ENCODE measurements at regions not wholly inside any gene's neighbourhood (a gene's known extent, or its start where the extent isn't known, plus 50 kb on each side); places are given as distances from the start of the nearest gene placed in this dataset.

DNA sequence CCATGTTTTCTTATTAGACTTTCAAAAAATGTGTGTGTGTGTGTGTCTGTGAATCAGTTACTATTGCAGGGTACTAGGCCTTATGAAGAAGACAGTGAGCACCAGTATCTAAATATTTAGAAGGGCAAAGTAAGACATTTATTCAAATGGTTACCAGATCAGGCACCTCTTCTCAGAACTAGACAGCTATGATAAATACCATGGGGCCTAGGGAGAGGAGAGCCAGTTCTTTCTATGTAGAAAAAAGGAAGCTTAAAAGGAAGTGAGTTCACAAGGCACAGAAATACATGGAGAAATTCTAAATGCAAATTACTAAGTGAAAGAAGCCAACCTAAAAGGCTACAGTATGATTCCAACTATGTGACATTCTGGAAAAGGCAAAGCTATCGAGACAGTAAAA lies 261.3 kb downstream of the SOX11 start:
- no peak for DNase-seq (ENCODE audit: low read depth in 1 of 2, low spot score in 1 of 2)

DNA sequence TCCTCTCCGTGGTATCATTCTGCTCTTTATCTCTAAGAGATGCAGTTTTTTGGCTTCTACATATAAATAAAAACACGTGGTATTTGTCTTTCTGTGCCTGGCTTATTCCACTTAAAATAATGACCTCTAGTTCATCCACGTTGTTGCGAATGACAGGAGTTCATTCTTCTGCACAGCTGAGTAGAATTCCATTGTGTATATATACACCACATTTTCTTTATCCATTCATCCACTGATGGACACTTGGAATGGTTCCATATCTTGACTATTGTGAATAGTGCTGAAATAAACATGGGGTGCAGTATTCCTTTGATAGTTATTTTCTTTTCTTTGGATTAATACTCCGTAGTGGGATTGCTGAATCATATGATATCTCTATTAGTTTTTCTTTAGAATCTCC lies 262.3 kb downstream of the SOX11 start:
- DNase-seq (ENCODE audit: low read depth in 1 of 2, low spot score in 1 of 2) = no peak

GRCh38 chr2:5955921-5956320 lies 263.7 kb downstream of the SOX11 start:
- DNase-seq (ENCODE audit: low read depth in 1 of 2, low spot score in 1 of 2) = no peak

GRCh38 chr2:5959836-5960820 lies 267.9 kb downstream of the SOX11 start:
- DNase-seq (ENCODE audit: low read depth in 1 of 2, low spot score in 1 of 2) = no peak

DNA sequence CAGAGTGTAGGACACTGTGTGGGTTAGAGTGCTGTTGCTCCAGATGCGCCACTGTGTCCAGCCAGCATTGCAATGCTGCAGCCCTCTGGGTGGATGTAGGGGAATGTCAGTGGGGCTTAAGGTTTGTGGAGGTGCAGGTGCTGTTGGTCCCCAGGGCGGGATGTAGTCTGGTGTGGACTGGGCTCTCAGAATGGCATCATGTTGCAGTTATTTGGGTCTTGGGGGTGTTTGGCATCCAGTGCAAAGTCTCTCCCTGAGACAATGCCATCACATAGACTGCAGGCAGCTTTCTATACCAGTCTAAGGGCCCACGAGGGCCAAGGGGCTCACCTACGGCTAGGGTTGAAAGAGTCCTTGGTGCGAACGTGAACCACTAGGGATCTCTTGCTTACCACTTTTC lies 275.3 kb downstream of the SOX11 start:
- no peak for DNase-seq (ENCODE audit: low read depth in 1 of 2, low spot score in 1 of 2)

- no peak for DNase-seq (ENCODE audit: low read depth in 1 of 2, low spot score in 1 of 2)
Measured at GRCh38 chr2:5969303-5969702, 277.1 kb downstream of the SOX11 start.

DNA sequence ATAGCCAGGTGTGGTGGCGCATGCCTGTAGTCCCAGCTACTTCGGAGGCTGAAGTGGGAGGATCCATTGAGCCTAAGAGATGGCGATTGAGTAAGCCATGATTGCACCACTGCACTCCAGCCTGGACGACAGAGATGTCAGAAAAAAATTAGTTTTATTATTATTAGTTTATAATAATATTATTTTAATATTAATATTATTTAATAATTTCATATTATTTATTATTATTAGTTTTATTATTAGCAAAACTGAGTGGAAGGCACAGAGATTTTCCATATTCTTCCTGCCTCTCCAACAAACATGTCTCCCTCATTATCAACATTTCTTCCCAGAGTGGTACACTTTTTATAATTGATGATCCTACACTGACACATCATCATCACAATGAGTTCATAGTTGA lies 278.2 kb downstream of the SOX11 start:
- DNase-seq (ENCODE audit: low read depth in 1 of 2, low spot score in 1 of 2) = no peak

DNA sequence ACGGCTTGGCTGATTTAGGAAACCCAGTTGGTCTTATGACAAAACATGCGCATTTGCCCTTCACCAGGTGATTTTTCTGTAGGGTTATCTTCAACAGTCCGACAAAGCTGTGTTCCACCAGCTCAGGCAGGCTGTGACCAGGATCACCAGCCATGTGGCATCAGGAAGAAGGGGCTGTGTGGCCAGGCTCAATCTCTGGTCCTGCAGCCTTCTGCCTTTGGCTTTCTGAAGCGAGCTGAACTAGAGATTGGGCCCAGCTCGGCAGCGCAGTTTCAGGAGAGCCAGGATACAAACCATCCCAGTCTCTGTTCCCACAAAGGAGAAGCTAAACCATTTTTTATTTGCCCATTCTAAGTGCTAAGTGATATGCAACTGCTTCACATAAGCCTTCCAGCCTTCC lies 282.3 kb downstream of the SOX11 start:
- DNase-seq (ENCODE audit: low read depth in 1 of 2, low spot score in 1 of 2) = no peak

DNA sequence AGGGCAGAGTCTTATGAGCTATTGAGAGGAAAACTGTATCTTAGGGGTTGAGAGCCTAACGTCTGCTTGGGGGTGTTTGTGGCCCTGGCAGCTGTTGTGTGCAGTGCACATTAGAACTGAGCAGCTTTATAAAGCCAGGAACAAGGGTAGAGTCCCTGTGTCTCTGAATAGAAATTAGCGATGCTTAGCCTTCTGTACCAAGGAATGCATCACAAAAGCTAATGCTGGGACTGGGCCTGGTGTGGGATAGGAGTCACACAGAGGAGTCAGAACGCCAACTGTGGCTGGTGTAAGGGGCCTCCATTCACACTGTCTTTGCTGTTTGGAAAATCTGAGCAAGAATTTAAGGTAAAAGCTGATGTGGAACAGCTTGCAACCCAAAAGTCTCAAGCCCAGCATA lies 283.2 kb downstream of the SOX11 start:
- DNase-seq (ENCODE audit: low read depth in 1 of 2, low spot score in 1 of 2) = no peak

DNA sequence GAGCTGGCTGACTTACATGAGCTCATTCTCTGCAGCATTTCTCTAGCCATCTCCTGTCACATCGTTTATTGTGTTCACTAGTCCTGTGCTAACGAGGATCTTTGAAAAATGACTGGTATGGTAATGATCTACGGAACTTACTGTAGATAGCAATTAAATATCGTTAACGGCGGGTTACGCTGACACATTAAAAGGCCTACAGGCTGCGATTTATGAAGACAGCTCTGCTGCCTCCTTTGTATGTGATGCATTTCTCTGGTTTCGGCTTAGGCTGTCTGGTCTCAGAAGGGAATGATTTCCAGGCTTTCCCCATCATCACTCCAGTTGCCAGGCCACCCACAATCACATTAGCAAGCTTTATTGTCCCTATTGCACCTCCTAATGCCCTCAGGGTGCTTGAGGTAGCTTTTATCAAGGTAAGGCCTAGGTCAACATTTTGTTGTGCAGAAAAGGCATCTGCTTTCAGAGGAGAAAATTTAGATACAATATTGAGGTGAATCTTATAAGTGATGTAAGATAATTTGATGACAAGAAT lies 284.4 kb downstream of the SOX11 start:
- DNase-seq (ENCODE audit: low read depth in 1 of 2, low spot score in 1 of 2) = no peak

DNA sequence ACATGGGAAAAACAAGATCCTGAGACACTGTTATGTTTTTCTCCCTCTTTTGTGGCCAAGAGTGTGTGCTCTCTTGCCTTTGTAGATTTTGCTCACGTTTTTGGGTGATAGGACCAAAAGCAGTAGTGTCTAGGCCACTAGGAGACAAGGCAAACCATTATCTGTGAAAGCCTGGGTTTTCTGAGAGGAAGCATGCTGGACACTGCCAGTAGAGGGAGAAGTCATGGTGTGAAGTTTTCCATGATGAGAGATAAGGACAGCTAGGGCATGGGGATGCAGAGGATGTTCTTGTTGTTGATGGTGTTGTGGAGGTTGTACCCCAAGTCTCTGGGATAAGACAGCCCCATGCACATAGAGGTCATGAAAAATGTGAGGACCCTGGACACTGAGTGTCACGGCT lies 285.3 kb downstream of the SOX11 start:
- no peak for DNase-seq (ENCODE audit: low read depth in 1 of 2, low spot score in 1 of 2)

DNA sequence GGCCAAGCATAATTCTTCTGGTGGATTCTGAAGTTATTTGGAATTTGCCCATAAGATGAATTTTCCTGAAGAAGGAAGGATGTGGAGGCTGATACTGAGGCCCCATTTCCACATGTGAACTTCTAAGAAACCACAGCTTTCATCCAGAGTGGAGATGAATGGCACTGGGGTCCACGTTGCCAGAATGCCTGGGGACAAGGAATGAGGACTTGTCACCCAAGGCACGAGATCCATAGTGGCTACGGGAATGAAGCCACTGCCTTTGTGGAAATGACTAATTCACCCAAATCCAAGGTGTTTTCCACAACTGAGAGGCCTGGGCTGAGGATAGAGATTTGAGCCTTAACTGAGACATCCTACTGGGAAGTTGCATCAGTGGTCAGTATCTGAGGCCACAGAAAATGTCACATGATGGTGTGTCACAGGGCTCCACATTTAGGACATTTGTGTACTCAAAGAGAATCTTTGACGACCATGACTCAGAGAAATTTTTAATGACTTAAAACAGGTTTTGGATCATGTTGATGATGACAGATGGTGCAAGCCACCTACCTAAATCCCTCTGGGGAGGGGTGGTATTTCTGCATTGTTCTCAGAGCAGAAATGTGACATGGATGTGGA lies 286.1 kb downstream of the SOX11 start:
- no peak for DNase-seq (ENCODE audit: low read depth in 1 of 2, low spot score in 1 of 2)

- DNase-seq (ENCODE audit: low read depth in 1 of 2, low spot score in 1 of 2) = no peak
Measured at GRCh38 chr2:5980450-5981190, 288.4 kb downstream of the SOX11 start.

- no peak for DNase-seq (ENCODE audit: low read depth in 1 of 2, low spot score in 1 of 2)
Measured at GRCh38 chr2:5982193-5982902, 290.2 kb downstream of the SOX11 start.

DNA sequence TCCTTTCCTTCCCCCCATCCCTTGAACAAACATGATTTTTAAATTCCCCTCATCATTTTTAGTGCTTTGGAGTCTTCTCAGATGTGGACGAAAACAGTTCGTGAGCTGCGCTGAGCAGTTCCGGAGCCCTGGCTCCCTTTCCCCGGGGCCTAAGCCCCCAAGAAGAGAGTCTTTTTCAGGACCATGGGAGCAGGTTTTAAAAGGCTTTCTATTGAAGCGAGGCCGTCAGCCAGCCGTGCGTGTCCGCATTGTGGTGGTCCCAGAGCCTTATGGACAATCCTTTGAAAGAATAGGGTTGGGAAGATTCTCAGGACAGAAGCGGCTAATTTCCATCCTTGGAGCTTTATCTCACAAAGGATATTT lies 290.7 kb downstream of the SOX11 start:
- DNase-seq (ENCODE audit: low read depth in 1 of 2, low spot score in 1 of 2) = no peak

DNA sequence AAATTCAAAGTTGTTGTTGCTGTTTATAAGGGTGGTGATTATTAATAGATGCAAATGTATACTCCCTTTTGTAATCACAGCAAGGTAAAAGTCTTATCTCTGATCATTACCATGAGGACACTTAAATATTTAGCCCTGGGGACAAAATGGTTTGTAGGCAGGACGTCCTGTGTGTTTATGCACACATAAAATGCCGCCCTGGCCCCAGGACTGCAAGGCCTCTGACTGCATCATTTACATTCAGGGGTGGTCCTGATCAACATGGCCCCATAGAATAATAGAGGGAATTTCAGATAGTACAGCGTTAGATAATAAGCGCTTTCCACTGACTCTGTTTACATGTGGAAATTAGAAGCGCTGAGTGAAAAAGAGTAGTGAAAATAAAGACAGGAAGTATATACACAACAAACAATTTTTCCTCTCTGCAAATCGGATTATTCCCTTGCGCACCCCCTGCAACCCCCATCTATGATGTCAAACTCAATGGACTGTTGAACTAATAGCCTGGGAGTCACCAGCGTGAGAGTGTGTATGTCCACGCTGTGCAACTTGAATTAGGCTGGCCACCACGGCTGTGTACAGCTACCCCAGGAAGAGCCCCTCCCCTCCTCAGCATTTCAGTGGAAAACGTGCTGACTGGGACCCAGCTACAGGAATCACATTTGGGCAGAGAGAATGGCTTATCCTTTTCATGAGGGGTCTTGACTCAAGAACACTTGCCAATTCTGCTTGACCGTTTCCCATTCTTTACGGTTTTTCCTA lies 291.5 kb downstream of the SOX11 start:
- no peak for DNase-seq (ENCODE audit: low read depth in 1 of 2, low spot score in 1 of 2)

- no peak for DNase-seq (ENCODE audit: low read depth in 1 of 2, low spot score in 1 of 2)
Measured at GRCh38 chr2:5984273-5984655, 292.1 kb downstream of the SOX11 start.

DNA sequence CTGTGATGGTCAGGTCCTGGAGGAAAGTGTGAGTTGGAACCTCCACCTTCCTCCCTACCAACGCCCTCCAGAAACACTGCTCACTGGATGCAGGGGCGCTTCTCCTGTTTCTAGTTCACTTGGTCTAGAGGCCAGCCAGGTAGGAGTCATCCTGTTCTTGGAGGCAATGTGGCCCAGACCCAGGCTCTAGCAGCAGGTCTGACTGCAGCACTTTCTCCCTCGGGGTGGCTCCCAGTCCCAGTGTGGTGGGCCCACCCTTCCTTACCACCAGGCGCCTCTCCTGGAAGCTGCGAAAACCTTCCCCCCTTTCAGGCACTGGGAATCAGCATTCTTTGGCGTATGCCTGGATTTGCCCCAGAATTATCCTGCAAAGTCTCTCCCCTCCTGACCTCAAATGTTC lies 292.8 kb downstream of the SOX11 start:
- DNase-seq (ENCODE audit: low read depth in 1 of 2, low spot score in 1 of 2) = no peak

GRCh38 chr2:5985536-5986385 lies 293.6 kb downstream of the SOX11 start:
- DNase-seq (ENCODE audit: low read depth in 1 of 2, low spot score in 1 of 2) = no peak
